HEK293 (cell line): ENCODE measurements at regions not wholly inside any gene's neighbourhood (a gene's known extent, or its start where the extent isn't known, plus 50 kb on each side); places are given as distances from the start of the nearest gene placed in this dataset.

Source experiments
- CTCF ChIA-PET: fragments of 350-600 bp; formaldehyde crosslinking; extraction: SDS; loops from one replicate; lab custom pipeline; 2021; ENCODE audit warnings: antibody characterized with exemption; lab: Yijun Ruan, JAX
- POLR2A ChIA-PET: fragments of 300-600 bp; formaldehyde crosslinking; extraction: SDS; loops from one replicate; lab custom pipeline; 2020; ENCODE audit warnings: antibody characterized with exemption, inconsistent platforms; lab: Yijun Ruan, JAX
- H3K27ac ChIP-seq: fragments of 200-500 bp; sonication (Bioruptor generic); 2 replicates; pipeline ENCODE4 v1.5.1; 2014; ENCODE audit warnings: low read depth, low read length, control low read depth, inconsistent platforms; ENCODE audit errors: extremely low read depth
- H3K36me3 ChIP-seq, 2 experiments: fragments of 200-500 bp in 1 of 2; sonication (Bioruptor generic) in 1 of 2; 1 replicate in 1 of 2; 2 replicates in 1 of 2; pipeline ENCODE4 v1.5.1; 2014 to 2017; ENCODE audit warnings: inconsistent platforms in 2 of 2, low read length in 2 of 2; ENCODE audit not compliant: control insufficient read depth in 2 of 2, insufficient read depth in 1 of 2
- H3K4me1 ChIP-seq: fragments of 200-500 bp; sonication (Bioruptor generic); 2 replicates; pipeline ENCODE4 v1.5.1; 2014; ENCODE audit warnings: mild to moderate bottlenecking, low read length, inconsistent platforms; ENCODE audit not compliant: control insufficient read depth, insufficient read depth
- H3K4me3 ChIP-seq: 2 replicates; pipeline ENCODE4 v1.5.1; 2011; ENCODE audit warnings: low read depth, mild to moderate bottlenecking, control low read depth, low read length, moderate library complexity
- H3K9me3 ChIP-seq: fragments of 200-500 bp; sonication (Bioruptor generic); 2 replicates; pipeline ENCODE4 v1.5.1; 2014; ENCODE audit warnings: low read depth, low read length, inconsistent platforms; ENCODE audit not compliant: control insufficient read depth, insufficient read depth
- MYNN ChIP-seq: fragments of 450-650 bp; formaldehyde crosslinking; IDR thresholded peaks from 2 replicates; pipeline ENCODE4 v1.5.1; 2016; ENCODE audit warnings: missing biosample characterization, missing genetic modification characterization, borderline replicate concordance
- SCRT1 ChIP-seq: fragments of 450-650 bp; formaldehyde crosslinking; IDR thresholded peaks from 2 replicates; pipeline ENCODE4 v1.5.1; 2016; ENCODE audit warnings: missing biosample characterization, missing genetic modification characterization, borderline replicate concordance
- WT1 ChIP-seq: fragments of 450-650 bp; formaldehyde crosslinking; IDR thresholded peaks from 2 replicates; pipeline ENCODE4 v1.5.1; 2016; ENCODE audit warnings: missing biosample characterization, missing genetic modification characterization
- ZBTB17 ChIP-seq: fragments of 450-650 bp; formaldehyde crosslinking; IDR thresholded peaks from 2 replicates; pipeline ENCODE4 v1.5.1; 2016; ENCODE audit warnings: missing biosample characterization, missing genetic modification characterization
- ZBTB20 ChIP-seq: fragments of 450-650 bp; formaldehyde crosslinking; IDR thresholded peaks from 2 replicates; pipeline ENCODE4 v1.5.1; 2016; ENCODE audit warnings: missing biosample characterization, missing genetic modification characterization
- ZNF157 ChIP-seq: fragments of 450-650 bp; formaldehyde crosslinking; IDR thresholded peaks from 2 replicates; pipeline ENCODE4 v1.5.1; 2016; ENCODE audit warnings: missing biosample characterization, missing genetic modification characterization
- ZNF184 ChIP-seq: fragments of 450-650 bp; IDR thresholded peaks from 2 replicates; pipeline ENCODE4 v1.5.1; 2018; ENCODE audit warnings: missing biosample characterization, mild to moderate bottlenecking, missing genetic modification characterization
- ZNF202 ChIP-seq: fragments of 450-650 bp; formaldehyde crosslinking; IDR thresholded peaks from 2 replicates; pipeline ENCODE4 v1.5.1; 2016; ENCODE audit warnings: missing biosample characterization, missing genetic modification characterization, borderline replicate concordance
- ZNF677 ChIP-seq: fragments of 450-650 bp; IDR thresholded peaks from 2 replicates; pipeline ENCODE4 v1.5.0; 2018; ENCODE audit warnings: missing biosample characterization, mild to moderate bottlenecking, missing genetic modification characterization, moderate library complexity
- TF ChIP-seq, protein P1 (sequence below): fragments of 450-650 bp; formaldehyde crosslinking; IDR thresholded peaks from 2 replicates; pipeline ENCODE4 v1.5.1; 2016; ENCODE audit warnings: missing biosample characterization, missing genetic modification characterization, low read depth
- TF ChIP-seq, protein P2 (sequence below): fragments of 450-650 bp; formaldehyde crosslinking; IDR thresholded peaks from 2 replicates; pipeline ENCODE4 v1.5.1; 2016; ENCODE audit warnings: missing biosample characterization, missing genetic modification characterization
- TF ChIP-seq, protein P3 (sequence below): fragments of 450-650 bp; formaldehyde crosslinking; IDR thresholded peaks from 2 replicates; pipeline ENCODE4 v1.5.1; 2017; ENCODE audit warnings: missing biosample characterization, missing genetic modification characterization
- TF ChIP-seq, protein P4 (sequence below): fragments of 450-650 bp; formaldehyde crosslinking; IDR thresholded peaks from 2 replicates; pipeline ENCODE4 v1.5.1; 2016; ENCODE audit warnings: missing biosample characterization, missing genetic modification characterization

DNA sequence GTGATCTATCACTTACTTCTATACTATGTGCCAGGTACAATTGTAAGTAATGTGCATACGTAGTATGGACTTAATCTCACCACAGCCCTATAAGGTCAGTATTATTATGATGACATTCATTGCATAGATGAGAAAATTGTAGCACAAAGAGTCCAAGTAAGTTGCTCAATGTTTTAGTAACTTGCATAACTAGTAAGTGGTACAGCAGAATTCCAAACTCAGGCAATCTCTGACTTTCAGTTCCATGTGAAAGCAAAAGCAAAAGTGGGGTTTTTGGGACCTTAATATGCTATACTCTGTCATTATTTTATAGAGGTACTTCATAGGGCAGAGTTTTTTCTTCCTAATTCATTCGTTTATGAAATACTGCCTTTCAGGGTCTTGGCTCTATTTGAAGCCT is 188.8 kb upstream of the VEGFC start:
- Histone ChIP-seq H3K4me3 (no peak overlapping the region), H3K4me1 (no peaks in the 10 kb centered on the region), H3K27ac (no peak overlapping the region), H3K9me3 (no peaks in the 10 kb centered on the region), H3K36me3 (no peaks in the 10 kb centered on the region)
- TF ChIP-seq SCRT1 (no peak), ZNF202 (no peak), ZNF184 (tag by site-specific recombination) (no peak), ZNF677 (tag by site-specific recombination) (no peak)
- TF ChIP-seq, protein P1, sequence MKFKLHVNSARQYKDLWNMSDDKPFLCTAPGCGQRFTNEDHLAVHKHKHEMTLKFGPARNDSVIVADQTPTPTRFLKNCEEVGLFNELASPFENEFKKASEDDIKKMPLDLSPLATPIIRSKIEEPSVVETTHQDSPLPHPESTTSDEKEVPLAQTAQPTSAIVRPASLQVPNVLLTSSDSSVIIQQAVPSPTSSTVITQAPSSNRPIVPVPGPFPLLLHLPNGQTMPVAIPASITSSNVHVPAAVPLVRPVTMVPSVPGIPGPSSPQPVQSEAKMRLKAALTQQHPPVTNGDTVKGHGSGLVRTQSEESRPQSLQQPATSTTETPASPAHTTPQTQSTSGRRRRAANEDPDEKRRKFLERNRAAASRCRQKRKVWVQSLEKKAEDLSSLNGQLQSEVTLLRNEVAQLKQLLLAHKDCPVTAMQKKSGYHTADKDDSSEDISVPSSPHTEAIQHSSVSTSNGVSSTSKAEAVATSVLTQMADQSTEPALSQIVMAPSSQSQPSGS (tag by site-specific recombination): no peak
- TF ChIP-seq, protein P2, sequence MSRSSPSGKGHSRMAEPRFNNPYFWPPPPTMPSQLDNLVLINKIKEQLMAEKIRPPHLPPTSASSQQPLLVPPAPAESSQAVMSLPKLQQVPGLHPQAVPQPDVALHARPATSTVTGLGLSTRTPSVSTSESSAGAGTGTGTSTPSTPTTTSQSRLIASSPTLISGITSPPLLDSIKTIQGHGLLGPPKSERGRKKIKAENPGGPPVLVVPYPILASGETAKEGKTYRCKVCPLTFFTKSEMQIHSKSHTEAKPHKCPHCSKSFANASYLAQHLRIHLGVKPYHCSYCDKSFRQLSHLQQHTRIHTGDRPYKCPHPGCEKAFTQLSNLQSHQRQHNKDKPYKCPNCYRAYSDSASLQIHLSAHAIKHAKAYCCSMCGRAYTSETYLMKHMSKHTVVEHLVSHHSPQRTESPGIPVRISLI (tag by site-specific recombination): no peak
- CTCF ChIA-PET: no interaction called here
- POLR2A ChIA-PET: no interaction called here

DNA sequence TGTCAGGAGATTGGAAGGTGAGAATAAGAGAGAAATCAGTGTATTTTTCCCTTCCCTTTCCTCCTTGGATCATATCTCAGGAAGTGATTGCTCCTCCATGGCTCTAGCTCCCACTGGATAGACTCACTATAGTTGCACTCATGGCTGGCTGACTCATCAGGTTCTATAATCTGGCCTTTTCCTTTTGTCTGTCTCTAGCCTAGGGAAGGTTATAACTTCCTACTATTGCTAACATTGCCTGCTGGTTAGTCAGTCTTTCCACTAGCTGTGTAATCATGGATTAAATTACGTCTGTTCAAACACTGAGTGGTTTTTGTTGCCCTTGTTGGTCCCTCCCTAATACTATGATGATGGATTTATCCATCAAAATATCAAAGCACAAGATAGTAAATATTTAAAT is 195.5 kb upstream of the VEGFC start:
- H3K27ac ChIP-seq: no peak overlapping the region
- H3K9me3 ChIP-seq: no peaks in the 10 kb centered on the region
- H3K4me1 ChIP-seq: no peaks in the 10 kb centered on the region
- H3K36me3 ChIP-seq: no peaks in the 10 kb centered on the region
- POLR2A ChIA-PET: no interaction called here
- no peak overlapping the region for H3K4me3 ChIP-seq
- CTCF ChIA-PET: no interaction called here
- TF ChIP-seq, protein P3, sequence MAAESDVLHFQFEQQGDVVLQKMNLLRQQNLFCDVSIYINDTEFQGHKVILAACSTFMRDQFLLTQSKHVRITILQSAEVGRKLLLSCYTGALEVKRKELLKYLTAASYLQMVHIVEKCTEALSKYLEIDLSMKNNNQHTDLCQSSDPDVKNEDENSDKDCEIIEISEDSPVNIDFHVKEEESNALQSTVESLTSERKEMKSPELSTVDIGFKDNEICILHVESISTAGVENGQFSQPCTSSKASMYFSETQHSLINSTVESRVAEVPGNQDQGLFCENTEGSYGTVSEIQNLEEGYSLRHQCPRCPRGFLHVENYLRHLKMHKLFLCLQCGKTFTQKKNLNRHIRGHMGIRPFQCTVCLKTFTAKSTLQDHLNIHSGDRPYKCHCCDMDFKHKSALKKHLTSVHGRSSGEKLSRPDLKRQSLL (tag by site-specific recombination): peak; percentile 85; the same call in 1 of the 2 replicates
- TF ChIP-seq WT1 (tag by site-specific recombination) (peak; percentile 80), ZBTB17 (tag by site-specific recombination) (peak; percentile 39; the same call in 1 of the 2 replicates), MYNN (tag by site-specific recombination) (no peak)
- TF ChIP-seq, protein P4, sequence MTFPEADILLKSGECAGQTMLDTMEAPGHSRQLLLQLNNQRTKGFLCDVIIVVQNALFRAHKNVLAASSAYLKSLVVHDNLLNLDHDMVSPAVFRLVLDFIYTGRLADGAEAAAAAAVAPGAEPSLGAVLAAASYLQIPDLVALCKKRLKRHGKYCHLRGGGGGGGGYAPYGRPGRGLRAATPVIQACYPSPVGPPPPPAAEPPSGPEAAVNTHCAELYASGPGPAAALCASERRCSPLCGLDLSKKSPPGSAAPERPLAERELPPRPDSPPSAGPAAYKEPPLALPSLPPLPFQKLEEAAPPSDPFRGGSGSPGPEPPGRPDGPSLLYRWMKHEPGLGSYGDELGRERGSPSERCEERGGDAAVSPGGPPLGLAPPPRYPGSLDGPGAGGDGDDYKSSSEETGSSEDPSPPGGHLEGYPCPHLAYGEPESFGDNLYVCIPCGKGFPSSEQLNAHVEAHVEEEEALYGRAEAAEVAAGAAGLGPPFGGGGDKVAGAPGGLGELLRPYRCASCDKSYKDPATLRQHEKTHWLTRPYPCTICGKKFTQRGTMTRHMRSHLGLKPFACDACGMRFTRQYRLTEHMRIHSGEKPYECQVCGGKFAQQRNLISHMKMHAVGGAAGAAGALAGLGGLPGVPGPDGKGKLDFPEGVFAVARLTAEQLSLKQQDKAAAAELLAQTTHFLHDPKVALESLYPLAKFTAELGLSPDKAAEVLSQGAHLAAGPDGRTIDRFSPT (tag by site-specific recombination): peak; percentile 61; the same call in 1 of the 2 replicates
- TF ChIP-seq, all 188 proteins: peak for 4

DNA sequence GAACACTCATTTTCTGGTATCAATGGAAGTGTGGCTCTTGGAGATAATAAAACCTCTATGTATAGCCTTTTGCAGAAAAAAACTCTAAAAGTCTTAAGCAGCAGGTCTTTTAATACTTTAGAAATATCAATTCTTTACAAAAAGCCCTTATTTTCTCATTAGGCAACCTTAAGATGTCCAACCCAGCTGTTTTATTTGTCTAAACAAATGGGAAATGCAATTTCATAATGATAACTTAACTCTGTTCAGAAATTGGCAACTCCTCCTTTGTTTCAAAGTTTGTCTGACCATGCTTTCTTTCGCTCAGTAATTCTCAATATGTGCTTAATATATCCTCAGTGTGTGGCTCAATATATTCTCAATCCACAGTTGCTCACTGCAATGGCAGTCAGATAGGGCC is 196.5 kb upstream of the VEGFC start:
- H3K4me3 ChIP-seq: no peak overlapping the region
- H3K27ac ChIP-seq: no peak overlapping the region
- CTCF ChIA-PET: no interaction called here
- no peaks in the 10 kb centered on the region for H3K36me3 ChIP-seq
- POLR2A ChIA-PET: no interaction called here
- TF ChIP-seq ZBTB20 (tag by site-specific recombination): no peak
- TF ChIP-seq ZNF157 (tag by site-specific recombination): no peak
- no peaks in the 10 kb centered on the region for H3K4me1 ChIP-seq
- H3K9me3 ChIP-seq: no peaks in the 10 kb centered on the region
